Inferior parietal cortex (tissue), 1 donor: ENCODE measurements at regions not wholly inside any gene's neighbourhood (a gene's known extent, or its start where the extent isn't known, plus 50 kb on each side); places are given as distances from the start of the nearest gene placed in this dataset.
A peak's percentile ranks its signal among the peaks of the same experiment; 100 is the strongest.
"Not testable (repeated sequence)": the region's sequence is repeated elsewhere in the genome, so short reads cannot be mapped to it uniquely, and the experiment has no call there.

Source experiments
- DNase-seq: peaks from one replicate; pipeline ENCODE4 v3.0.0-alpha.2; 2016; ENCODE audit errors: extremely low spot score

DNA sequence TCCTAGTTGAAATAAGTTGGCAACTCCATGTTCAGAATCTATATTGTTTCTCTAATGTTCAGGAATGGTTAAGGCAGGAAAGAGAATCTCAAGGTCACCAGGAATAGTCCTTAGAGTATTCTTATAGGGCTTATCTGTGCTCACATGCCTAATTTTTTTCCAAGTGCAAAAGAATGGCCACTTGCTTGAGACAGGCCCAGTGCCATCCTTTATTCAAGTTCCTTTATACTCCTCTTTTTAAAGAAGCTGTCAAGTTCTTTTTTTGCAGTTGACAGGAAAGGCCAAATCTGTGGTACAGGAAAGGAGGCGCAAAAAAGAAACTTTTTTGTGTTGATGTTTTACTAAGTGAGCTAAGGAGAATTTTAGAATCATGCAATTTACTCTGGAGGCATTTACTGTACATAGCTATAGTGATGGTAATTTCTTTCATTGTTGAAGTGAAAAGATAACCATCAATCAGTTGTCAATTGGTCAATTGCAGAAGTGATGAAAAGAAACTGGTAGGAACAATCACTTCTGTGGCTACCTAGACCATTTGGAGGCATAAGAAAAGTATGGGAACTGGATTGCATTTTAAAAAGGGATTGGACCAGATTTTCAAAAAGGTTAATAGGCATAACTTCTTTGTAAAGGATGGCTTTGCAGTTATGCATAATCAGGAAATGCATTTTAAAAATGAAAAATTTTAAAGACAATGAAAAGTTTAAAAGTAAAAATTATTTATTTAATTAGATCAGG, 102.5 kb upstream of the SOX2 start:
- no peak for DNase-seq

DNA sequence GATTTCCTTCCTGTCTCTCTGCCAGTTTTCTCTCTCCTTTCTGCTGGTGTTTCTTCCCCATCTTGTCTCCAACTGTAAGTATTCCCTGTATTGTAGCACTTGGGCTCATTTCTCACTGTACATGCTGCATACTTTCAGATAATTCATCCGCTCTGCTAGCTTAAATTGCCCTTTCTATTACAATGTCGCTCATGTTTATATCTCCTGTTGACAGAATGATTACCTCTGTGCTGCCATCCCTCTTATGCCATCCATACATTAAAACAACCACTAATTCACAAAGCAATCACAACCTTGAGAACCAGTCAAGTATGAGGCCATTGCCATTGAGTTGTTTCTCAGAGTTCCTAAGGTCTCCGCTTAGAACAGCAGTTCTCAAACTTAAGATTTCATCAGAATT, 107.5 kb upstream of the SOX2 start:
- no peak for DNase-seq

DNA sequence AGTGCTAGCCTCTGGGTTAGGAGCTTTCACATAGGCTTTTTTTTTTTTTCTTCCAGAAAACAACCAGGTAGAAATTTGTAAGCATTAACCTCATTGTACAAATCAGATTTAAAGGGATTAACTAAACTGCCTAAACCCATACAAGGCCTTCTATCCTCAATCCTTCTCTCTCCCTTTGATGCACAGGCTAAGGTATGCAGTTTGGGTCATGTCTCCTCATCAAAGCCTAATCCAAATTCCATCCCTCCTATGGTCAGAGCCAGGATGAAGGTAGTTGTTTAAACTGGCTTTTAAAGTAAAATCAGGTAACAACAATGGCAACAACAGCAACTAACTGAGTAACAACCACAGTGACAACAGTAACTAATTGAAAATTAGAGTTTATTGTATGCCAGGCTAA, 115.6 kb upstream of the SOX2 start:
- no peak for DNase-seq

DNA sequence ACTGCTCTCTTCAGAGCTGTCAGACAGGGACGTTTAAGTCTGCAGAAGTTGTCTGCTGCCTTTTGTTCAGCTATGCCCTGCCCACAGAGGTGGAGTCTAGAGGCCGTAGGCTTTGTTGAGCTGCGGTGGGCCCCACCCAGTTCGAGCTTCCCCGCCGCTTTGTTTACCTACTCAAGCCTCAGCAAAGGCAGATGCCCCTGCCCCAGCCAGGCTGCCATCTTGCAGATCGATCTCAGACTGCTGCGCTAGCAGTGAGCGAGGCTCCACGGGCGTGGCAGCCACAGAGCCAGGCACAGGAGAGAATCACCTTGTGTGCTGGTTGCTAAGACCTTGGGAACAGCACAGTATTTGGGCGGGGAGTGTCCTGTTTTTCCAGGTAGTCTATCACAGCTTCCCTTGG, 120.8 kb upstream of the SOX2 start:
- DNase-seq: not testable (repeated sequence)

DNA sequence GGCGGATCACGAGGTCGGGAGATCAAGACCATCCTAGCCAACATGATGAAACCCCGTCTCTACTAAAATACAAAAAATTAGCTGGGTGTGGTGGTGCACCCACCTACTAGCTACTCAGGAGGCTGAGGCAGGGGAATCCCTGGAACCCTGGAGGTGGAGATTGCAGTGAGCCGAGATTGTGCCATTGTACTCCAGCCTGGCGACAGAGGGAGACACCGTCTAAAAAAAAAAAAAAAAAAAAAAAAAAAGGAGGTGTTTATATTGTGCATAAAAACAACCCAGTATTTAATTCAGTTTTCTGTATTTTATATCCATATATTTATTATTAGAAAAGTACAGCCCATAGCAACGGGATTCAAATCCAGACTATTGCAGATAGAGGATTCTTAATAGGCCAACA, 129.1 kb upstream of the SOX2 start:
- no peak for DNase-seq

DNA sequence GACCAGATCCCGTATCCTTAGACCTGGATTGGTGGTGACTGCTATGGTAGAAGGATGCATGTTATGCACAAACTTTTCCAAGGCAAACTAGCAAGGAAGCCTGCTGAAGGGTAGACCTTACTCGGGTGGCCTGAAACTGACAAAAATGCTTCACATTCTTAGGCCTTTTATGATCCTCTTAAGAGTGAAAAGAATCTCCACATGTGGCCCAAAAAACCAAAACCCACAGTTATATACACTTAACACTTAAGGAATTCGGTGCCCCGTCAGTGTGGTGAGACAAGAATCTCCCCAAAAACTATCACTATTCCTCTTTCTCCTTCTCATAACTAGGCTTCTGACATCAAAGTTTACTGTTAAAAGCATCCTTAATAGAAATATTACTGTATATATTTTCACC, 130.1 kb upstream of the SOX2 start:
- DNase-seq: no peak

DNA sequence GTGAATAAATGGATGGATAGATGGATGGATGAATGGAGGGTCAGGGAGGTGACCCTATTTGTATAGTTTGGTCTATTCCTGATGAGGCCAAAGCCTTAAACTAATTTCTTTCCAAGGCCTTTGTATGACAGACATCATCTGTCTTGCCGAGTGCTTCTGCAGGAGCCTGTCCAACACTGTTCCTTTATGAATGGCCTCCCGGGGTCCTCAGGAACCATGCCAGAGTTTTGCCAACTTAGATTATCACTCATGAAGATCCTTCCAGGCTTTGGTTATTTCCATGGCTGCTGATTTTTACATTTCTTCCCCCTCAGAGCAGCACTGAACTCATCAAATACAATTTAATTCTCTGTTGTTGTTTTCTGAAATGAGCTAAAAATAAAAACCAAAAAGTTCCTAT, 133.0 kb upstream of the SOX2 start:
- DNase-seq: peak; percentile 6

DNA sequence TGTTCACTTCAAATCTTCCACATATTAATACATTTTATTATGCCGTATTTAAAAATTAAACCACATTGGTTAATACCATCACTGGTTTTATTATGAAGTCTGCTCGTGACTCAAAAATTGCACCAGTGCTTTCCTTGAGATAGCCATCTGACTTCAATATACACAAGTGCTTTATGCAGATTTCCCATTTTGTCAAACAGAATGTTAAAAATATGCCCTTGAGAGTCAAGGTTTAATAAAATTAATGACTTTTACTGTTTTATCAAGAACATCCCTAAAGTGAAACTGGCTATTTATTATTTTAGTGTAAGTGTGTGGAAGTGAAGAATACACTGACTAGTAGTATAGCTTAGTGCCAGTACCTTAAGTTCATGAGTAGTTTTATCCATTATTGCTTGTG, 139.3 kb upstream of the SOX2 start:
- DNase-seq: peak; percentile 47

DNA sequence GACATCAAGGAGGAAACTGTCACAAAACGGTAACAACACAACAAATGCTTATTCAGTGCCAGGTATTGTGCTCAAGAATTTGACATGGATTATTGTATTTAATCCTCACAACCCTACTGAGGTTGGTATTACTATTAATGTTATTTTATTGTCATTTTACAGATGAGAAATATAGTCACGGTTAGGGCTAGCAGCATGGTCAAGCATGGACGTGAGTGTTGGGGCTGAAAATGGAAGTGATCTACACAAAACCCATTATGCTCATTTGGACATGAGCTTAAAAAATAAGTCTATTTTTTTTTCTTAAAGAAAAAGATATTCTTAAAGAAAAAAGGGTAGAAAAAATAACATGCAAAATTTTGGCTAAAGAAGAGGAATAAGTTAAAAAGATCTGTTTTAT, 141.3 kb upstream of the SOX2 start:
- peak; percentile 22 for DNase-seq

DNA sequence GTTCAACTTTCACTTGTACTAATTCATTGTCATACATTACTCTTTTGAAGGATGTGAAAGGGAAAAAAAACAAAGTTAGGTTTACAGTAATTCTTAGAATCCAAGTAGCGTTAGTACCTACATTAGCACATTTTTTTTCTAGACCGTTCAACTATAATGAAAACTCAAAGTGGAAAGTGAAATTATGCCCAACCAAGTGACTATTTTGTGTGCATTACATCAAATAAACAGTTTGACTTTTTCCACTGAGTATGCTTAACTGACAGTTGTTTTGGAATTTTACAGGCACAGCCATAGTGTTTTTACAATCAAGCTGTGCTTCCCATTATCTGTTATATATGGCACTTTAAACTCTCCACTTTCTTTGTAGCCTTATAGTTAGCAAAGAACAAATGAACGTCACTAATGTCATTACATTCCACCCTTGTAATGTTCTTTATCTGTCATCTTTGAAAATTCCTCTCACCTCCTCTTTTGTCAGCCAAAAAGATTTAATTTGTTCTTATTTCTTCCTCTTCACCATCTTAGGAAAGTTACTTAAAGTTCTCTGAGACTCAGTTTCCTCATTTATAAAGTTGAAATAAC, 142.3 kb upstream of the SOX2 start:
- DNase-seq: peak; percentile 47

DNA sequence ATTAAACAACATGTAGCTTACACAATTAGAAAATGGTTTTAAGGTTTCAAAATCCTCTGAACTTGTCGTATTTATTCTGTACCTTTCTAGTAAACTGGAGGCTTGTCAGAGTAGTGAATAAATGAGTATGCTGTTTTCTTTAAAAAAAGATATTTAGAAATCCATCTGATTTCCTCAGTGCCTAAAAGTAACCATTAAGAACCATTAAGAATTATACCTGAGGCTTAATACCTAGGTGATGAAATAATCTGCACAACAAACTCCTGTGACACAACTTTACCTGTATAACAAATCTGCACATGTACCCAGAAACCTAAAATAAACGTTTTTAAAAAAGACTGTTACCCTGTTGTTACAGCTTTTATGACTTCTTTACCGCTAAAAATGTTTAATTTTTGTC, 143.0 kb upstream of the SOX2 start:
- DNase-seq: no peak

DNA sequence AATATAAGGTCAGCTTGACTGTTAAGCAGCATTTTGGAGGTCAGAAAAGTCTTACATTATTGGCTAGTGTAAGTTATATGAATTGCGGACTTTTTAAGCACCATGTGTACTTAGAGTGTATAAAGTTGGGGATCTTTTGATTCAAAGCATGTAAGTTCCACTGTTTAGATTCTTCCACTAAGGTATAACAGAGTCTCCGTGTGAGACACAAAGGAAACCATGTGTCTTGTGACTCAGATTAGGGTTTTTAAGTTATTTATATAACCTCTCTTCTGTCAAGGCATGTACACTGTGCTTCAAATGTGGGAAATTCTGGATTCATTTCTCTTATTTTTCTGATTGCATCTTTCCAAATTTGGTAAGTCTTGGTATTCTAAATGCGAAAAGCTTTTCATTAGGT, 143.5 kb upstream of the SOX2 start:
- DNase-seq: peak; percentile 60

DNA sequence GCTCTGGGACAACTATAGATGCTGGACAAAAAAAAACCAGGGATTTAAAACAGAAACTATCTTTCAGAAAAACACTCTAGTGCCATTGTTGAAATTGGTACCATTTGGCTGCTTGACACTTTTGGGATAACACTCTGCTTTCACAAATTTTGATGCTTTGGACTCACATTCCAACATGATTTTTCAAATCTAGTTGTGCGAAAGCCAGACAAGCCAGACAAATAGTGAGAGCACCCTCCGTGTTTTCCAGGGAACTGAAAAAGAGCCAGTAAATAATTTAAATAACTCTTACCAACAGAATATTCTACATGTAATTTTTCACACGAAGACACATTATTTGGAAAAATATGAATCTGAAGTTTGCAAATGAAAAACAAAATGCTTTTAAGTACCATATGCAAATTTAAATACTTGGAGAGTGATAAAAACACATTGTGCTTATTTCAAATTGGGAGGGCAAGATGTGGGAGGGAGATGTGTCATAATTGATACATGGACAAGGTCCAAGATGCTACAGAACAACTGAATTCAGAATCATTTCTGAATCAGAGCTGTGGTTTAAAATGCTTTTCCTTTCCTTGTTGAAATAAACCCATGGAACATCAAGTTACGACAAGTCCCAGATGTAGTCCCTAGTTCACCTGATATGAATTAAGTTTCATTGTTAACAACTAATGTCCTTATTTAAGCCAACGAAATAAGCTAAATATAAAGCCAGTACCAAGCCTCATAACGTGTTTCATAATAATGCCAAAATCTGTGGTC, 144.2 kb upstream of the SOX2 start:
- peak; percentile 72 for DNase-seq

DNA sequence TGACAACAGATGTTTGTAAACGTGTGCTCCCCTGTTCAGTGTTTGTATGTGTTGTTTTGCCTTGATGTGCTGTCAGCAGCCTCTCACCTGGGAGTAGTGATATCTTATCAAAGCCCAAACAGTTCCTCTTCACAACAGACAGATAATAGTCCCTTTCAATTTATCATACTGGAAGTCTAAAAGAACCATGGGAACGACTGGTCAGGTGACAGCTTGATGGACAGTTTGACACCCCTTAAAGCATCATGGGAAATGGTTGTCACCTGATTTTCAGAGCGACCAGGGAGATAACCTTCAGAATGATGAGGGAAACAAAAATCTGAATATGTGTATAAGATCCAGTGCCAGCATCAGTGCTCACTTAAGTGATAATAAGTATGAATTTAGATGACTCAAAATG, 146.3 kb upstream of the SOX2 start:
- DNase-seq: peak; percentile 58

DNA sequence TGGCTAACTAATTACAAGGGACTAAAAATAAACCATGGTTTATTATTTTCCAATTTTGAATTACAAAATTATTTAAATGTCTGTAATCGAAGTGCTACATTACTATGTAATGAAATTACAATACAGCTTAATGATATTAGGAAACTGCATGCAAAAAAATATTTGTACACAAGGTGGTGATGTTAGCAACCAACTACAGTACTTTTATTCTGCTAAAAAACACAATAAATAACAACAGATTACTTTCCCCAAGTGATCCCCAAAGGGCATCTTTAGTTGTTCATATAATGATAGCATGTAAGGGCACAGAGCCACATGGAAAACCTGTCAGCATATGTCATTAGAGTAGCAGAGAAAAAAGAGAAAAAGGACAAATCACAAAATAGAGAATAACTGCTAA, 147.5 kb upstream of the SOX2 start:
- peak; percentile 54 for DNase-seq

DNA sequence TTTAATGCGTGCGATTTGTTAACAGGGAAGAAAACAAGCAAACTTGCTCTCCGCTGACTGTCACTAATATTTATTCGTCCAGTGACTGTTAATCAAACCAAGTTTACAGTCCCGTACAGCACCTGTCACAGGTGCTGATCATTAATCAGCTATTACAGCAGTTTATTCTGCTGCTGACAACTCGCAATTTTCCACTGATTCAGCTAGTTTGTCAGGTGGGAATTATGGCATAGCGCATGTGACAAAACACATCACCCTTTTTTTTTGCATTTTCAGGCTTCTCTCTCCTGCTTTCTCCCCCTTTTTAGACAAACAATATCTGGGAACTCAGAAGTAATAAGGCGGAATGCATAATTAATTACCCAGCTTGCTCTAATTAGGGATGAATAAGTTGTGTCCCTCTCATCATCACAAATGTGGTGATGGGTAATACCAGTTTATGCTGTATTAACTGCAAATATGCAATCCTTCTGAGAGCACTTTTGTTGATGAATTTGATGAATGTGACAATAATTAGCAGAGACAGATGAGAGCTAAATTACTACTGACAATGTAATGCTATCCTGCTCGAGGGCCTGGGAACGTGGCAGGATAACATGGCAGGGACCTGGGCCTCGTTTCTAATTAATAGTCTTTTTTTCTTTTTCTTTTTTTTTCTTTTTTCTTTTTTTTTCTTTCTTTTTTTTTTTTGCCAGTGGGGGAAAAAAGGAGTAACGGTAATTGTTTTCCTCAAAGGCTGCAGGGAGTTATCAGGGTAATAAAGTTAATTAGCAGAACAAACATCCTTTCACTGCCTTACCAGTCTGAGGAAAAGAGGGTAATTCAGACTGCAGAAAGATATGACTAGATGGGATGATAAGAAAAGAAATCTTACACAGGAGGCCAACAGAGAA, 150.3 kb upstream of the SOX2 start:
- DNase-seq: peak; percentile 57

DNA sequence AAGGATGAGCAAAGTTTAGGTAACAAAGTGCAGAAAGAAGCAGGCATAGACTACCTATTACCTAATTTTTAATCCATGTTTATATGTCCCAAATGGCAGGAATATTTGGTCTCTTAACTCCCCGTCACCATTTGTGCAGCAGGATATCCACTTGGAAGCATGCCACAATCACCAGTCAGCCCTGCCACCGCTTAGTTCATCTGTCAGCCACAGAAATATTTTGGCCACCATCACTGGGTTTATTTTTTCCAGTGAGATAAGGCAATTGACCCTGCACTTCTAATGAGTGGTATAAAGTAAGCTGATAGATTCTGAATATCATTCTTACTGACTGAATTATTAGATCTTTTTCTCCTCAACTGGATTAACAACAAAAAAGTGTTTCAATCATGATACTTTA, 152.9 kb upstream of the SOX2 start:
- no peak for DNase-seq

DNA sequence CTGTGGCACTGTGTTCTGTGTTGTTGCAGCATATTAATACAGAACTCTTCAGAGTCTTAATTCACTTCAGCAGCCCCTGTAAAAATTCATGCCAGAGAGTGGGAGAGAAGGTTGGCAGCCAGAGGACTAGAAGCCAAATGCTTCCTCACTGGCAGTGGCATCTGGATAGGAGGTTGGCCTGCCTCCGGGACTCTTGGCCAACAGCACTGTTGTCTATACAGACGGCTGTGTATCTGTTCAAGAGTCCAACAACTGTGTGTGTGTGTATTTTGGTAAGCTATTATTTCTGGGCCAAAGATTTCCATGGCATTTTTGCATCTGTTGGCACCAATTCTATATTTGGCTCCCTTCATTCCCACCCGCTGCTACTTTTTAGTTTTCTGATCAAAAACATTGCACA, 156.0 kb upstream of the SOX2 start:
- DNase-seq: peak; percentile 67

DNA sequence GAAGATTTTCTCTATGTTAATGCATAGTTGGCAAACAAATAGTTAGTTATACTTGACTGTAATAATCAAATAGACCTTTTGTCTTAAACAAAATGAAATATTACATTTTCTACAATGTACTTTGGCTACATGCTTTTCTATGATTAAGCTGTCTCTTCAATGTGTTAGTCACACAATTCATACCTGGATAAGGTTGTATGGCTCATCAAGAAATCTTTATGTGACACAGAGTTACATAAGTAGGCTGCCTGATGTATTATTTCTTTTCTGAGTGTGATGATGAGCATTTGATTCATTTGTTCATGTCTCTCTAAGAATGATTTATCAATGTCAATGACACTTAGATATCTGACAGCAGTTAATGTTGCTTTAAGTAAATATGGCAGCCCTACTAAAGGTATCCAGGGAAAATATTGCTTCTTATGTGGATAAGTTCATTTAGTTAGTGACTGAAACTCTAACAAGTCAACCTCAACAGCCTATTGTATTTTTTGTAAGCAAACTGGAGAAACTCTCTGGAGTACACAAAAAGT, 157.4 kb upstream of the SOX2 start:
- DNase-seq: no peak

DNA sequence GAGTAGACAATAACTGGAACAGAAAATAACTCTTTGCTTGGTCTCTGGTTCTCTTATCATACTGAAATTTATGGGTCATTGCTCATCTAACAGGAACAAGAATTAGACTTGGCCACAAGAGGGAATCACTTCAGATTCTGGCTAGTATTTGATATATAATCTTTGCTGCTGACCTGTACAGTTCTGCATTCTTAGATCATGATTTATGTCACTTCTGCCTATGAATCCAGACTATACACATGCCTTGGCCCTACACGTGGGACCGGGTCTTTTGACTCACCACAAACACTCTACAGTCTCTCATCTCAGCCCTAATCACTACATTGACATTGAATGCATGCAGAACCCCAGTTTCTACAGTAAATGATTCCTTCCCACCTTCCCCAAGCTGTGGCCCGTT, 162.5 kb upstream of the SOX2 start:
- DNase-seq: no peak

DNA sequence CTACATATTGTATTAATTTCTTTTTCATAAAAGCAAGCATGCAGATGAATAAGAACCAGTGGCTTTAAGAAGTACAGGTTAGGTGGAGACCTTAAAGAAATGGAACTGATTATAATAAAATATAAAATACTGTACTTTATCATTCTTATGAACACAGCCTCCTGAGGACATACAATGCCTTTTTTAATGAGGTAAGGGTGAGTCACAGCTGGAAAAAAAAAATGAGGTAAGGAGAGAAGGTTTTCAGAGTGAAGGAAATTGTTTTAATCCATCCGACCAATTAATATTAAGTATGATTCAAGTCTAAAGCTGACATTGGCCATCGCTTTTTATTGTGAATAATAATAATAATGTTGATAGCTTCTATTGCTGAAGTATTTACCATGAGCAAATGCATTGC, 170.3 kb upstream of the SOX2 start:
- no peak for DNase-seq

DNA sequence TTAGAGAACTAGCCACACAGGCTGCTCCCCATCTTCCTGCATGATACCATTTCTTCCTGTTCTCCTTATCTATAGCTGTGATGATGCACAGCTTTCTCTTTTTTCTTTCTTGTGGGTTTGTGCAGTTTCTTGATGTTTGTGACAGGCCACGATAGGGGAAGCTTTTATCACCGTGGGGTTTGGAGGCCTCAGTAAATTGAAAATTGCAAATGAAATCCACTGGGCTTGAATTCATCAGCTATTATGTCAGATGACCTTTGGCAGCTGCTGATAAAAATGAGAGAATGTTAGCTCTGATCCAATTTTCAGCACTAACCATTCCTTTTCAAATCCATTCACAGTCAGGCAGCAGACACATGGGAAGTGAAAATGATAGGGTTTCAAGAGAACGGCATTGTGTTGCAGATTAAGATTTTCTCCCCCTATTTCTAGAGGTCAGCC, 176.9 kb upstream of the SOX2 start:
- no peak for DNase-seq
